Uterus (tissue), 3 donors: ENCODE measurements at regions not wholly inside any gene's neighbourhood (a gene's known extent, or its start where the extent isn't known, plus 50 kb on each side); places are given as distances from the start of the nearest gene placed in this dataset.

ENCODE experiments used
- DNase-seq, 2 donors: peaks; one replicate each; pipeline ENCODE4 v3.0.0-alpha.2; 2019 to 2020
- H3K27ac ChIP-seq, 2 donors: fragments of 200-600 bp; sonication (generic); 1 replicate in 1 of 2; 2 replicates in 1 of 2; pipeline ENCODE4 v1.5.1; 2016 to 2018
- H3K27me3 ChIP-seq, 2 donors: fragments of 200-600 bp; sonication (generic); one replicate each; pipeline ENCODE4 v1.5.1; 2018 to 2019; ENCODE audit warnings: control low read depth in 1 of 2
- H3K36me3 ChIP-seq, 2 donors: fragments of 200-600 bp; sonication (generic); one replicate each; pipeline ENCODE4 v1.5.1; 2019; ENCODE audit warnings: control low read depth in 1 of 2
- H3K4me1 ChIP-seq, 2 donors: fragments of 200-600 bp; sonication (generic); one replicate each; pipeline ENCODE4 v1.5.1; 2018 to 2019; ENCODE audit warnings: control low read depth in 1 of 2
- H3K4me3 ChIP-seq, 2 donors: fragments of 200-600 bp; sonication (generic); 1 replicate in 1 of 2; 2 replicates in 1 of 2; pipeline ENCODE4 v1.5.1; 2018 to 2019; ENCODE audit warnings: mild to moderate bottlenecking in 1 of 2
- H3K9me3 ChIP-seq, 2 donors: fragments of 200-600 bp; sonication (generic); one replicate each; pipeline ENCODE4 v1.5.1; 2019; ENCODE audit warnings: control low read depth in 1 of 2
- POLR2A ChIP-seq, 2 donors: fragments of 450-650 bp; IDR thresholded peaks; one replicate each; pipeline ENCODE4 v1.6.1; 2016; ENCODE audit warnings: antibody characterized with exemption in 2 of 2, mild to moderate bottlenecking in 1 of 2, moderate library complexity in 1 of 2
- intact Hi-C: fragments of 100-400 bp; cut with DNase I; formaldehyde crosslinking; loops from one replicate; pipeline ENCODE4 v1.15.1; 2023; ENCODE audit warnings: low total_unique reads
- TF ChIP-seq, protein P1 (sequence below), 4 experiments: fragments of 200-600 bp in 2 of 4; fragments of 450-650 bp in 2 of 4; sonication (generic) in 2 of 4; IDR thresholded peaks; one replicate each; pipeline ENCODE4 v1.5.1; 2016 to 2019; ENCODE audit warnings: antibody characterized with exemption in 4 of 4, mild to moderate bottlenecking in 2 of 4, moderate library complexity in 1 of 4
- donor health status: DM: yes; HTN: yes; CAD: no.

DNA sequence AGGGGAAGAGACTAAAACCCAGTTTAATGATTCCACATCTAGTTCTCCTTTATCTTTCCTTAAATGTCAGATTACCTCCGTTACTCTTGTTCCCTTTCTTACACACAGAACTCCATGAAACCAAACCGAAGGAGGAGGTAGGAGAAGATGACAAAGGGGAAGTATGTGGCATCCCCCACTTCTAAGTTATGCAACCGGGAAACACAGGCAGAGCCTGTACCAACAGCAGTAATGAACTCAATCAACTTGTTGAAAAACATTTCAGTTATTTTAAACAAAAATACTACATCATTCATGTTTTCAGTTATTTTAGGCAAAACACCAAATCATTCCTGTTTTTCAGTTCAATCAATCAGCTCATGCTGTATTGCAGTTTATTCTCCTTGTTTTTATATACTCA, 101.8 kb downstream of the PCSK1 start:
- no peak for DNase-seq
- intact Hi-C loops, result no loop called here
- H3K4me3 ChIP-seq, result no peak overlapping the region
- TF ChIP-seq, protein P1, sequence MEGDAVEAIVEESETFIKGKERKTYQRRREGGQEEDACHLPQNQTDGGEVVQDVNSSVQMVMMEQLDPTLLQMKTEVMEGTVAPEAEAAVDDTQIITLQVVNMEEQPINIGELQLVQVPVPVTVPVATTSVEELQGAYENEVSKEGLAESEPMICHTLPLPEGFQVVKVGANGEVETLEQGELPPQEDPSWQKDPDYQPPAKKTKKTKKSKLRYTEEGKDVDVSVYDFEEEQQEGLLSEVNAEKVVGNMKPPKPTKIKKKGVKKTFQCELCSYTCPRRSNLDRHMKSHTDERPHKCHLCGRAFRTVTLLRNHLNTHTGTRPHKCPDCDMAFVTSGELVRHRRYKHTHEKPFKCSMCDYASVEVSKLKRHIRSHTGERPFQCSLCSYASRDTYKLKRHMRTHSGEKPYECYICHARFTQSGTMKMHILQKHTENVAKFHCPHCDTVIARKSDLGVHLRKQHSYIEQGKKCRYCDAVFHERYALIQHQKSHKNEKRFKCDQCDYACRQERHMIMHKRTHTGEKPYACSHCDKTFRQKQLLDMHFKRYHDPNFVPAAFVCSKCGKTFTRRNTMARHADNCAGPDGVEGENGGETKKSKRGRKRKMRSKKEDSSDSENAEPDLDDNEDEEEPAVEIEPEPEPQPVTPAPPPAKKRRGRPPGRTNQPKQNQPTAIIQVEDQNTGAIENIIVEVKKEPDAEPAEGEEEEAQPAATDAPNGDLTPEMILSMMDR (IDR thresholded peaks at IDR 0.05), result no peak
- TF ChIP-seq POLR2A (IDR thresholded peaks at IDR 0.05), result no peak
- no peaks in the 10 kb centered on the region for H3K36me3 ChIP-seq
- H3K27me3 ChIP-seq, result no peaks in the 10 kb centered on the region
- H3K9me3 ChIP-seq, result no peaks in the 10 kb centered on the region
- H3K27ac ChIP-seq, result no peak overlapping the region
- no peaks in the 10 kb centered on the region for H3K4me1 ChIP-seq

DNA sequence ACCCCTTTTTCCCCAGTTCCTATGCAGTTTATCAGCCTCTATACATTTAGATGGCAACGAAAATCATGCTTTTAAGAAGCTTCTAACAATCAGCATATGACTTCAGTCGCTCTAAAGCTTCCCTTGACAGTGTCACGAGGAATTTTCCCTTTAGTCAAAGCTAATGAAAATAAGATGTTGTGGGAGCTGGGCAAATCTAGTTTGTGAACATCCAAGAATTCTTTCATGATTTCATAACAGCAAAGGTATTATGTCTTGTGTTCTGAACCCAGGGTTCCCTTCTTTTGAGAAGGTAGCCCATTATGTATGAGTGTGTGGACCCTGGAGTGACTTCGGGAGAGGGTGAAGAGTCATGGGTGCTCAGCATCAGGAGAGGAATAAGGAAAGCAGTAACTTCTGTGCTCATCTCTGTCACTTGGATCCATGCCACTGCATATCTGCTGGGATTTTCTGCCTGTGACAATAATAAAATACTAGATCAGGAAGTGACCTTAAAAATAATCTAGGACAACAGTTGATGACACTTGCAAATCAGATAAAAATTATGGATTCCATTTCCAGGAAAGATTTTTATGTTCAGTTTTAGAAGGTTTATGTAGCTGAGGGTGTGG, 102.4 kb downstream of the PCSK1 start:
- no peak for DNase-seq
- no peaks in the 10 kb centered on the region for H3K36me3 ChIP-seq
- TF ChIP-seq, protein P1 (IDR thresholded peaks at IDR 0.05), result no peak
- TF ChIP-seq POLR2A (IDR thresholded peaks at IDR 0.05), result no peak
- H3K9me3 ChIP-seq, result no peaks in the 10 kb centered on the region
- no peak overlapping the region for H3K4me3 ChIP-seq
- no peaks in the 10 kb centered on the region for H3K27me3 ChIP-seq
- H3K4me1 ChIP-seq, result no peaks in the 10 kb centered on the region
- intact Hi-C loops, result no loop called here
- no peak overlapping the region for H3K27ac ChIP-seq

DNA sequence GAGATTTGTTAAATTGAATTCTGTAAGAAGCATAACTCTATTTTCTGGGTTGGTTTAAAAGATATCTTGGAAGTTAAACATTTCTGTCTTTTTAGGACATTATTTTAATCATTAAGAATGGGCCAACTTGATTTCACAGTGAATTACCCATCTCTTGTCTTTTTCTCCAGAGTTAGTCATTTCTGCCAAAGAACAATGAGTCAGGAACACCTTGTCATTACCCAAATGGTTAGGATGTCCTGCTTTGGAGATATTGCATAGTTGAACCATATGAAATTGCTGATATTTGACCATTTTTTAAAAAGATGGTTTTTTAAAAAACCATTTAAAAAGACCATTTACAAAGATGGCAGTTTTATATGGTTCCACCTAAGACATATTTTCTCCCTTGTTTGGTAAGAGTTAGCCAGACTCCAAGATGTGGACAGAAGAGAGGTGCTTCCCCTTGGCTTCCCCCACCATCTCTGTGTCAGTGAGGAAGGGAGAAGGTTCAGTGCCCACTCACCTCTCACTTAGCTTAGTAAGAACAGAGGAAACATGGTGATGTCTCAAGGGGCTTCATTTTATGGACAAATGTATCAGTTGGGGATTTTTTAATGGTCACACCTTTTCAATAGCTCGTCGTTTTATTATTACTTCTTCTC, 103.0 kb downstream of the PCSK1 start:
- TF ChIP-seq POLR2A (IDR thresholded peaks at IDR 0.05), result no peak
- Histone ChIP-seq H3K9me3 (no peaks in the 10 kb centered on the region), H3K36me3 (no peaks in the 10 kb centered on the region), H3K4me3 (no peak overlapping the region), H3K27ac (no peak overlapping the region), H3K27me3 (no peaks in the 10 kb centered on the region), H3K4me1 (no peaks in the 10 kb centered on the region)
- intact Hi-C loops, result no loop called here
- DNase-seq, result no peak

DNA sequence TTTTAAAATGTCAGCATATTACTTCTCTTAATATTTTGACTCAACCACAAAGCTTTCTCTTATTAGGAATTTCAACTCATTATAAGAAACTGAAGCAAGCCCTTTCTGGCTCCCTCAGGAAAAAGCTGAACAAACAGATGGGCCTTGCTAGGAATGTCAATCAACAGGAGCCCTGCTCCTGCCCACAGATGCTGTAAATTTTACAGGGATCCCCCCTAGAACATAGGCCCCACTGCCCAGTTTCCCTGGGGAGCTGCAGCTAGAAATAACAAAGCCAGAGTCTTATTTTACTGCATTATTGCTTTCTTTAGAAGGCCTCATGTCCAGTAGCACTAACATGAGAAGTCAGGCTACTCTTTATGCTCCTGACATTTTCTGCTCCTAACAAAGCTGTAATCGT, 103.8 kb downstream of the PCSK1 start:
- Histone ChIP-seq H3K36me3 (no peaks in the 10 kb centered on the region), H3K4me3 (no peak overlapping the region), H3K9me3 (no peaks in the 10 kb centered on the region), H3K27ac (no peak overlapping the region), H3K27me3 (no peaks in the 10 kb centered on the region), H3K4me1 (no peaks in the 10 kb centered on the region)
- intact Hi-C loops, result no loop called here
- no peak for DNase-seq
- TF ChIP-seq POLR2A (IDR thresholded peaks at IDR 0.05), result no peak
- TF ChIP-seq, protein P1 (IDR thresholded peaks at IDR 0.05), result no peak

DNA sequence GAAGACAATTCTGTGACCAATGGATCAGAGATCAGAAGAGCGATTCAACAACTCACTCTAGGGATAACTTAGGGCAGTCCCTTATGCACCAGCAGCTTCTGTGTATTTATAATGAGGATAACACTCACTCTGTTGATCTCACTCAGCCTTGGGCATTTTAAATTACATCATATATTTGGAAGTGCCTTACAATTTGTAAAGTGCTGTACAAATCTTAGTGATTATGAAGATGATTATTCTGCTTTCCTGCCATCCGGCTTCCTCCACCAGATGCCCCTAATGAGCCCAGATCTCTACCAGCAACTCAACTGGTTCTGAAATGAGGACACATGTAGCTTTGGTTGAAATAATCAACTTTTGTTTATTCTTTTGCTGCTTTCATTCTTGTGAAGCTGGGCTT, 105.3 kb downstream of the PCSK1 start:
- H3K27me3 ChIP-seq, result no peaks in the 10 kb centered on the region
- H3K36me3 ChIP-seq, result no peaks in the 10 kb centered on the region
- TF ChIP-seq POLR2A (IDR thresholded peaks at IDR 0.05), result no peak
- TF ChIP-seq, protein P1 (IDR thresholded peaks at IDR 0.05), result no peak
- H3K27ac ChIP-seq, result no peak overlapping the region
- no peak for DNase-seq
- no peaks in the 10 kb centered on the region for H3K9me3 ChIP-seq
- no peaks in the 10 kb centered on the region for H3K4me1 ChIP-seq
- H3K4me3 ChIP-seq, result no peak overlapping the region
- intact Hi-C loops, result no loop called here
